B cell (primary cell): ENCODE measurements at regions not wholly inside any gene's neighbourhood (a gene's known extent, or its start where the extent isn't known, plus 50 kb on each side); places are given as distances from the start of the nearest gene placed in this dataset.

Source experiments
- EZH2 ChIP-seq: IDR thresholded peaks from 2 replicates; pipeline ENCODE4 v1.6.1; 2012; ENCODE audit warnings: borderline replicate concordance, low read depth, mild to moderate bottlenecking, moderate library complexity, low read length; ENCODE audit not compliant: insufficient read depth, poor library complexity, severe bottlenecking
- TF ChIP-seq, protein P1 (sequence below): fragments of 200-600 bp; IDR thresholded peaks from one replicate; pipeline ENCODE4 v1.8.0; 2022; ENCODE audit warnings: antibody characterized with exemption, mild to moderate bottlenecking

DNA sequence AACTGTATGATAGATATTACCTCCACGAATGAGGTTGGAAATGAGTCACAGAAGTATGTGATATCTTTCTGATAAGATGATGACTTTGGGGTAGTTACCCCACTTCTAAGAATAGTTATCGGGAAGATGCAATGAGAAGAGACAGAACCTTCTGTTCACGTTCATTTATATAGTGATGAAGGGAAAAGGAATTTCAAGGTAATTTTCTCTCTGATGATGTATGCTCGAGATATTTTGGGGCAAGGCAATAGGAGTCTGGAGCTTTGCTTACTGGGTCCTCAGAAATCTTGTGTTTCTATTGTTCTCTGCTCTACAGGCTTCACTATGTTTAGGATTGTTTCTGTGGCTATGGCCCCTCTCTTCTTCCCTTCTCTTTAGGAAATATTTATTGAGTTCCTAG lies 1389.6 kb downstream of the CDH8 start:
- TF ChIP-seq, protein P1, sequence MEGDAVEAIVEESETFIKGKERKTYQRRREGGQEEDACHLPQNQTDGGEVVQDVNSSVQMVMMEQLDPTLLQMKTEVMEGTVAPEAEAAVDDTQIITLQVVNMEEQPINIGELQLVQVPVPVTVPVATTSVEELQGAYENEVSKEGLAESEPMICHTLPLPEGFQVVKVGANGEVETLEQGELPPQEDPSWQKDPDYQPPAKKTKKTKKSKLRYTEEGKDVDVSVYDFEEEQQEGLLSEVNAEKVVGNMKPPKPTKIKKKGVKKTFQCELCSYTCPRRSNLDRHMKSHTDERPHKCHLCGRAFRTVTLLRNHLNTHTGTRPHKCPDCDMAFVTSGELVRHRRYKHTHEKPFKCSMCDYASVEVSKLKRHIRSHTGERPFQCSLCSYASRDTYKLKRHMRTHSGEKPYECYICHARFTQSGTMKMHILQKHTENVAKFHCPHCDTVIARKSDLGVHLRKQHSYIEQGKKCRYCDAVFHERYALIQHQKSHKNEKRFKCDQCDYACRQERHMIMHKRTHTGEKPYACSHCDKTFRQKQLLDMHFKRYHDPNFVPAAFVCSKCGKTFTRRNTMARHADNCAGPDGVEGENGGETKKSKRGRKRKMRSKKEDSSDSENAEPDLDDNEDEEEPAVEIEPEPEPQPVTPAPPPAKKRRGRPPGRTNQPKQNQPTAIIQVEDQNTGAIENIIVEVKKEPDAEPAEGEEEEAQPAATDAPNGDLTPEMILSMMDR, result no peak
- TF ChIP-seq EZH2, result no peak
